ENCODE measurements at regions not wholly inside any gene's neighbourhood (a gene's known extent, or its start where the extent isn't known, plus 50 kb on each side); places are given as distances from the start of the nearest gene placed in this dataset.

DNA sequence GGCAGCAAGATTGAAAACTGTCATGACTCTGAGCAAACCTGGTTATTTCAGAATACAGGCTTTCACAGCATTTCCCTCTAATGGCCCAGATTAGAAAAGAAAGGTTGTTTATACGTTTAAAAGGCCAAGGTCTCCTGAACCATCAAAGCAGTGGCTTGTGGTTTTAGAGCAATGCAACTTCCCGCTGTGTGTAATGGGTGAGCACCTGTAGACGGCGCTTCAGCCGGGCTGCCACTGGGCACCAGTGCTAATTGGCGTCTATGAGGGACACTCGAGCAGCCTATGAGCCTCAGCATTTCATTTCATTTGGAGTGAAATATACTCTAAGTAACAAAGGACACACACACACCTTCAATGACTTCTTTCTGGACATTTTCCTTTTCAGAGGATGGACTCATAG is 671.0 kb upstream of the FZD8 start:
- H4K91ac ChIP-seq (ENCODE audit: low read depth, low read length, poor library complexity) = no peak overlapping the region
- no CpG with 5 or more reads among the region's 7 CpGs for WGBS, 2 donors (ENCODE audit: extremely low coverage in 2 of 2, insufficient read length in 2 of 2, insufficient replicate concordance in 1 of 2)
- no peak overlapping the region for H2AK5ac ChIP-seq (ENCODE audit: low read depth, low read length)
- no peaks in the 10 kb centered on the region for H3K9me3 ChIP-seq (replicated peaks in 1 of 2; ENCODE audit: control insufficient read depth in 2 of 2, insufficient read depth in 1 of 2, low read depth in 1 of 2, low read length in 2 of 2)
- H3K14ac ChIP-seq (ENCODE audit: low read length) = no peak overlapping the region
- no peak overlapping the region for H3K27ac ChIP-seq (replicated peaks; ENCODE audit: low read length)
- no peak overlapping the region for H2BK15ac ChIP-seq (ENCODE audit: low read length)
- no peaks in the 10 kb centered on the region for H3K4me1 ChIP-seq (ENCODE audit: control insufficient read depth in 2 of 2, insufficient read depth in 1 of 2, low read depth in 1 of 2, low read length in 2 of 2)
- no peak overlapping the region for H2BK120ac ChIP-seq (ENCODE audit: low read depth, low read length)
- no peak overlapping the region for H3K9ac ChIP-seq (ENCODE audit: low read depth, low read length, poor library complexity)
- H2AFZ ChIP-seq (ENCODE audit: low read length) = no peak overlapping the region
- H2BK5ac ChIP-seq (ENCODE audit: low read length) = no peak overlapping the region
- H3K23ac ChIP-seq (ENCODE audit: low read depth, low read length, poor library complexity) = no peak overlapping the region
- no peak overlapping the region for H4K8ac ChIP-seq (ENCODE audit: low read depth, low read length)
- no peak overlapping the region for H3K18ac ChIP-seq (ENCODE audit: low read length)
- no peak overlapping the region for H3K4me3 ChIP-seq (ENCODE audit: low read length in 2 of 2)
- H3K4ac ChIP-seq (ENCODE audit: low read length) = no peak overlapping the region
- no peak for DNase-seq (ENCODE audit: low spot score)
- H3K27me3 ChIP-seq (ENCODE audit: control insufficient read depth in 3 of 3, insufficient read depth in 3 of 3, low read depth in 1 of 3, low read length in 3 of 3) = no peaks in the 10 kb centered on the region
- no peak overlapping the region for H3K4me2 ChIP-seq (ENCODE audit: insufficient read depth, low read length, poor library complexity, severe bottlenecking)
- no peaks in the 10 kb centered on the region for H3K79me1 ChIP-seq (ENCODE audit: low read depth, low read length)
- H3K36me3 ChIP-seq (replicated peaks in 1 of 2; ENCODE audit: control insufficient read depth in 2 of 2, insufficient read depth in 2 of 2, low read length in 2 of 2) = no peaks in the 10 kb centered on the region
- H2BK12ac ChIP-seq (ENCODE audit: low read length) = no peak overlapping the region

DNA sequence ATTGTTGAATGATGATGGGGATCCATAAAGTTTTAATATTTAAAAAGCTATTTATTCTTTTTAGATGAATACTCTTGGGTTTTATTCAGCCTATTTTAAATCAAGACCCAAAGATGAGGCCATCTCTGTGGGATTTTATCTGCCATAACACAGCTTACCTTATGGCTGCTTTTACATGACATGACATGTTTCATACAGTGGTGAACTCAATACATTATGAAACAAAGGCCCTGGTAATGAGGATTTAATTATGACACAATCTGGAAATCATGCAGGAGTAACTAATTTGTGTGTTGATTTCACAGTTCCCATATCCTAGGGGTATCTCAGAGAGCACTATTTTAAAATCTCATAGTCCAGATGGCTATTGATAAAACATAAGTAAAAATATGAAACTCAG is 661.8 kb upstream of the FZD8 start:
- H3K14ac ChIP-seq (ENCODE audit: low read length) = no peak overlapping the region
- no peaks in the 10 kb centered on the region for H3K9me3 ChIP-seq (replicated peaks in 1 of 2; ENCODE audit: control insufficient read depth in 2 of 2, insufficient read depth in 1 of 2, low read depth in 1 of 2, low read length in 2 of 2)
- no peaks in the 10 kb centered on the region for H3K36me3 ChIP-seq (replicated peaks in 1 of 2; ENCODE audit: control insufficient read depth in 2 of 2, insufficient read depth in 2 of 2, low read length in 2 of 2)
- no peaks in the 10 kb centered on the region for H3K27me3 ChIP-seq (ENCODE audit: control insufficient read depth in 3 of 3, insufficient read depth in 3 of 3, low read depth in 1 of 3, low read length in 3 of 3)
- no peak overlapping the region for H4K91ac ChIP-seq (ENCODE audit: low read depth, low read length, poor library complexity)
- no peak overlapping the region for H3K27ac ChIP-seq (replicated peaks; ENCODE audit: low read length)
- no peak overlapping the region for H2AK5ac ChIP-seq (ENCODE audit: low read depth, low read length)
- no peak overlapping the region for H3K4me2 ChIP-seq (ENCODE audit: insufficient read depth, low read length, poor library complexity, severe bottlenecking)
- no peak overlapping the region for H2BK12ac ChIP-seq (ENCODE audit: low read length)
- no peak overlapping the region for H3K23ac ChIP-seq (ENCODE audit: low read depth, low read length, poor library complexity)
- H3K4ac ChIP-seq (ENCODE audit: low read length) = no peak overlapping the region
- no peak overlapping the region for H2BK15ac ChIP-seq (ENCODE audit: low read length)
- H2BK120ac ChIP-seq (ENCODE audit: low read depth, low read length) = no peak overlapping the region
- no peak for DNase-seq (ENCODE audit: low spot score)
- no peak overlapping the region for H3K9ac ChIP-seq (ENCODE audit: low read depth, low read length, poor library complexity)
- no peaks in the 10 kb centered on the region for H3K4me1 ChIP-seq (ENCODE audit: control insufficient read depth in 2 of 2, insufficient read depth in 1 of 2, low read depth in 1 of 2, low read length in 2 of 2)
- no peak overlapping the region for H3K4me3 ChIP-seq (ENCODE audit: low read length in 2 of 2)
- no peak overlapping the region for H2BK5ac ChIP-seq (ENCODE audit: low read length)
- no peaks in the 10 kb centered on the region for H3K79me1 ChIP-seq (ENCODE audit: low read depth, low read length)
- H2AFZ ChIP-seq (ENCODE audit: low read length) = no peak overlapping the region
- no peak overlapping the region for H4K8ac ChIP-seq (ENCODE audit: low read depth, low read length)
- no peak overlapping the region for H3K18ac ChIP-seq (ENCODE audit: low read length)

DNA sequence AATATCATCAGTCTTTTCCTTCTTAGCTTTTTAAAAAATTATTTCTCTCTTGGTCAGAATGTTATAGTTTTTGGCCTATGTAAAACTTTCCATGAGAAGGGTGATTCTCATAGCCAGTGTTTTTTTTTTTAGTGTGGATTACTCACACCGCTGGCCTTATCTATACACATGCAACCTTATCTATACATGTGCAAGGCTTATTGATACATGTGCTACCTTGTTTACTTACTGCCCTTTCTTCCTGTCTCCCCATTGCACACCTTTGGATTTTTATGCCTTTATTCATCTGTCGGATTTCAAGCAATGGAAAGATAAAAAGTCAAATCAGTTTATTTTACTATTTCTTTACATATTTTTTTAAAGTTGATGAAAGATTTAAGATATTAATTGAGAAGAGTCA is 660.0 kb upstream of the FZD8 start:
- no peak for DNase-seq (ENCODE audit: low spot score)
- H3K14ac ChIP-seq (ENCODE audit: low read length) = no peak overlapping the region
- no peak overlapping the region for H4K8ac ChIP-seq (ENCODE audit: low read depth, low read length)
- H3K9me3 ChIP-seq (replicated peaks in 1 of 2; ENCODE audit: control insufficient read depth in 2 of 2, insufficient read depth in 1 of 2, low read depth in 1 of 2, low read length in 2 of 2) = no peaks in the 10 kb centered on the region
- no peak overlapping the region for H3K4me2 ChIP-seq (ENCODE audit: insufficient read depth, low read length, poor library complexity, severe bottlenecking)
- no peaks in the 10 kb centered on the region for H3K4me1 ChIP-seq (ENCODE audit: control insufficient read depth in 2 of 2, insufficient read depth in 1 of 2, low read depth in 1 of 2, low read length in 2 of 2)
- no peak overlapping the region for H2AK5ac ChIP-seq (ENCODE audit: low read depth, low read length)
- H3K9ac ChIP-seq (ENCODE audit: low read depth, low read length, poor library complexity) = no peak overlapping the region
- H3K27ac ChIP-seq (replicated peaks; ENCODE audit: low read length) = no peak overlapping the region
- no peak overlapping the region for H3K23ac ChIP-seq (ENCODE audit: low read depth, low read length, poor library complexity)
- no peaks in the 10 kb centered on the region for H3K79me1 ChIP-seq (ENCODE audit: low read depth, low read length)
- no peak overlapping the region for H2BK12ac ChIP-seq (ENCODE audit: low read length)
- no peak overlapping the region for H2BK5ac ChIP-seq (ENCODE audit: low read length)
- no peak overlapping the region for H4K91ac ChIP-seq (ENCODE audit: low read depth, low read length, poor library complexity)
- no peaks in the 10 kb centered on the region for H3K27me3 ChIP-seq (ENCODE audit: control insufficient read depth in 3 of 3, insufficient read depth in 3 of 3, low read depth in 1 of 3, low read length in 3 of 3)
- no peak overlapping the region for H3K18ac ChIP-seq (ENCODE audit: low read length)
- H3K36me3 ChIP-seq (replicated peaks in 1 of 2; ENCODE audit: control insufficient read depth in 2 of 2, insufficient read depth in 2 of 2, low read length in 2 of 2) = no peaks in the 10 kb centered on the region
- no CpG with 5 or more reads among the region's 2 CpGs for WGBS, 2 donors (ENCODE audit: extremely low coverage in 2 of 2, insufficient read length in 2 of 2, insufficient replicate concordance in 1 of 2)
- H3K4me3 ChIP-seq (ENCODE audit: low read length in 2 of 2) = no peak overlapping the region
- no peak overlapping the region for H2AFZ ChIP-seq (ENCODE audit: low read length)
- no peak overlapping the region for H2BK15ac ChIP-seq (ENCODE audit: low read length)
- no peak overlapping the region for H3K4ac ChIP-seq (ENCODE audit: low read length)
- no peak overlapping the region for H2BK120ac ChIP-seq (ENCODE audit: low read depth, low read length)

DNA sequence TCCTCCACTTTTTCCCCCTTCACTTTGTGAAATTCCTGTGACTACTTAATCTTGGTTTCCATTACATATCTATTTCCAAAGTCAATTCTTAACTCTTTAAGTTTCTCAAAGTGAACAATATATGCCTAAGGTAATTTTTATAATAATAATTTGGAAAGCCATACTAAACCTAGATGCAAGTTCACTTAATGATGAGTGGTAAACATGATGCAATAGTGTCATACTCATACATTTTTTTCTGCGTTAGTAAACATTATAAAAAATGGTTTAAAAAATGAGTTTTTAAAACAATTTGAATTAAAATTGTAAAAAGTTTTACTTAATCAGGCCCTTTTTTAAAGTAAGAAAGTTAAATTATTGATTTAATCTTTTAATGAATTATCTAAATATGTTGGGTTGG is 659.4 kb upstream of the FZD8 start:
- Histone ChIP-seq H3K23ac (ENCODE audit: low read depth, low read length, poor library complexity) (no peak overlapping the region), H3K4me1 (ENCODE audit: control insufficient read depth in 2 of 2, insufficient read depth in 1 of 2, low read depth in 1 of 2, low read length in 2 of 2) (no peaks in the 10 kb centered on the region), H2BK12ac (ENCODE audit: low read length) (no peak overlapping the region), H3K36me3 (replicated peaks in 1 of 2; ENCODE audit: control insufficient read depth in 2 of 2, insufficient read depth in 2 of 2, low read length in 2 of 2) (no peaks in the 10 kb centered on the region), H3K9me3 (replicated peaks in 1 of 2; ENCODE audit: control insufficient read depth in 2 of 2, insufficient read depth in 1 of 2, low read depth in 1 of 2, low read length in 2 of 2) (no peaks in the 10 kb centered on the region), H2AFZ (ENCODE audit: low read length) (no peak overlapping the region), H3K27ac (replicated peaks; ENCODE audit: low read length) (no peak overlapping the region), H3K4me2 (ENCODE audit: insufficient read depth, low read length, poor library complexity, severe bottlenecking) (no peak overlapping the region), H3K79me1 (ENCODE audit: low read depth, low read length) (no peaks in the 10 kb centered on the region), H3K9ac (ENCODE audit: low read depth, low read length, poor library complexity) (no peak overlapping the region), H3K18ac (ENCODE audit: low read length) (no peak overlapping the region), H3K4me3 (ENCODE audit: low read length in 2 of 2) (no peak overlapping the region), H2AK5ac (ENCODE audit: low read depth, low read length) (no peak overlapping the region), H3K27me3 (ENCODE audit: control insufficient read depth in 3 of 3, insufficient read depth in 3 of 3, low read depth in 1 of 3, low read length in 3 of 3) (no peaks in the 10 kb centered on the region), H4K8ac (ENCODE audit: low read depth, low read length) (no peak overlapping the region), H2BK15ac (ENCODE audit: low read length) (no peak overlapping the region), H3K4ac (ENCODE audit: low read length) (no peak overlapping the region), H2BK120ac (ENCODE audit: low read depth, low read length) (no peak overlapping the region), H2BK5ac (ENCODE audit: low read length) (no peak overlapping the region), H4K91ac (ENCODE audit: low read depth, low read length, poor library complexity) (no peak overlapping the region), H3K14ac (ENCODE audit: low read length) (no peak overlapping the region)
- WGBS, 2 donors (ENCODE audit: extremely low coverage in 2 of 2, insufficient read length in 2 of 2, insufficient replicate concordance in 1 of 2) = no CpG with 5 or more reads among the region's 1 CpG
- no peak for DNase-seq (ENCODE audit: low spot score)

Measured in neuronal stem cell (in vitro differentiated cells).